ENCODE measurements at regions not wholly inside any gene's neighbourhood (a gene's known extent, or its start where the extent isn't known, plus 50 kb on each side); places are given as distances from the start of the nearest gene placed in this dataset.

DNA sequence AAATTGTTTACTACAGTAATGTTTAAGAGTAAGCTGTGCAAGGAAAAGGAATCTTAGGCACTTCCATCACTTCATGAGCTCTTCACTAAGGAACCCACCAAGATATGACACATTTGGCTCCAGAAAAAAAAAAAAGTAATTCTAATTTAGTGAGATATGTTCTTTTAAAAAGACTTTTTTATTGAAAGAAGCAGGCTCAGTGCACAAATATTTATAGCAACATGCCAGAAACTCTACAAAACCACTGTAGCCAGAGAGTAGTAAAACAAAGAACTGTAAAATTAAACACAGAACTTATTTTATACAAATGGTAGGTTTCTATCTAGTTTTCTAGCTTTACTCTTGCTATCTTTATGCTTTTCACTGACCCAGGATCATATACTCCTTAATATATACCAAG lies 434.6 kb upstream of the ADGRL2 start (continued):
- TF ChIP-seq, protein P1, sequence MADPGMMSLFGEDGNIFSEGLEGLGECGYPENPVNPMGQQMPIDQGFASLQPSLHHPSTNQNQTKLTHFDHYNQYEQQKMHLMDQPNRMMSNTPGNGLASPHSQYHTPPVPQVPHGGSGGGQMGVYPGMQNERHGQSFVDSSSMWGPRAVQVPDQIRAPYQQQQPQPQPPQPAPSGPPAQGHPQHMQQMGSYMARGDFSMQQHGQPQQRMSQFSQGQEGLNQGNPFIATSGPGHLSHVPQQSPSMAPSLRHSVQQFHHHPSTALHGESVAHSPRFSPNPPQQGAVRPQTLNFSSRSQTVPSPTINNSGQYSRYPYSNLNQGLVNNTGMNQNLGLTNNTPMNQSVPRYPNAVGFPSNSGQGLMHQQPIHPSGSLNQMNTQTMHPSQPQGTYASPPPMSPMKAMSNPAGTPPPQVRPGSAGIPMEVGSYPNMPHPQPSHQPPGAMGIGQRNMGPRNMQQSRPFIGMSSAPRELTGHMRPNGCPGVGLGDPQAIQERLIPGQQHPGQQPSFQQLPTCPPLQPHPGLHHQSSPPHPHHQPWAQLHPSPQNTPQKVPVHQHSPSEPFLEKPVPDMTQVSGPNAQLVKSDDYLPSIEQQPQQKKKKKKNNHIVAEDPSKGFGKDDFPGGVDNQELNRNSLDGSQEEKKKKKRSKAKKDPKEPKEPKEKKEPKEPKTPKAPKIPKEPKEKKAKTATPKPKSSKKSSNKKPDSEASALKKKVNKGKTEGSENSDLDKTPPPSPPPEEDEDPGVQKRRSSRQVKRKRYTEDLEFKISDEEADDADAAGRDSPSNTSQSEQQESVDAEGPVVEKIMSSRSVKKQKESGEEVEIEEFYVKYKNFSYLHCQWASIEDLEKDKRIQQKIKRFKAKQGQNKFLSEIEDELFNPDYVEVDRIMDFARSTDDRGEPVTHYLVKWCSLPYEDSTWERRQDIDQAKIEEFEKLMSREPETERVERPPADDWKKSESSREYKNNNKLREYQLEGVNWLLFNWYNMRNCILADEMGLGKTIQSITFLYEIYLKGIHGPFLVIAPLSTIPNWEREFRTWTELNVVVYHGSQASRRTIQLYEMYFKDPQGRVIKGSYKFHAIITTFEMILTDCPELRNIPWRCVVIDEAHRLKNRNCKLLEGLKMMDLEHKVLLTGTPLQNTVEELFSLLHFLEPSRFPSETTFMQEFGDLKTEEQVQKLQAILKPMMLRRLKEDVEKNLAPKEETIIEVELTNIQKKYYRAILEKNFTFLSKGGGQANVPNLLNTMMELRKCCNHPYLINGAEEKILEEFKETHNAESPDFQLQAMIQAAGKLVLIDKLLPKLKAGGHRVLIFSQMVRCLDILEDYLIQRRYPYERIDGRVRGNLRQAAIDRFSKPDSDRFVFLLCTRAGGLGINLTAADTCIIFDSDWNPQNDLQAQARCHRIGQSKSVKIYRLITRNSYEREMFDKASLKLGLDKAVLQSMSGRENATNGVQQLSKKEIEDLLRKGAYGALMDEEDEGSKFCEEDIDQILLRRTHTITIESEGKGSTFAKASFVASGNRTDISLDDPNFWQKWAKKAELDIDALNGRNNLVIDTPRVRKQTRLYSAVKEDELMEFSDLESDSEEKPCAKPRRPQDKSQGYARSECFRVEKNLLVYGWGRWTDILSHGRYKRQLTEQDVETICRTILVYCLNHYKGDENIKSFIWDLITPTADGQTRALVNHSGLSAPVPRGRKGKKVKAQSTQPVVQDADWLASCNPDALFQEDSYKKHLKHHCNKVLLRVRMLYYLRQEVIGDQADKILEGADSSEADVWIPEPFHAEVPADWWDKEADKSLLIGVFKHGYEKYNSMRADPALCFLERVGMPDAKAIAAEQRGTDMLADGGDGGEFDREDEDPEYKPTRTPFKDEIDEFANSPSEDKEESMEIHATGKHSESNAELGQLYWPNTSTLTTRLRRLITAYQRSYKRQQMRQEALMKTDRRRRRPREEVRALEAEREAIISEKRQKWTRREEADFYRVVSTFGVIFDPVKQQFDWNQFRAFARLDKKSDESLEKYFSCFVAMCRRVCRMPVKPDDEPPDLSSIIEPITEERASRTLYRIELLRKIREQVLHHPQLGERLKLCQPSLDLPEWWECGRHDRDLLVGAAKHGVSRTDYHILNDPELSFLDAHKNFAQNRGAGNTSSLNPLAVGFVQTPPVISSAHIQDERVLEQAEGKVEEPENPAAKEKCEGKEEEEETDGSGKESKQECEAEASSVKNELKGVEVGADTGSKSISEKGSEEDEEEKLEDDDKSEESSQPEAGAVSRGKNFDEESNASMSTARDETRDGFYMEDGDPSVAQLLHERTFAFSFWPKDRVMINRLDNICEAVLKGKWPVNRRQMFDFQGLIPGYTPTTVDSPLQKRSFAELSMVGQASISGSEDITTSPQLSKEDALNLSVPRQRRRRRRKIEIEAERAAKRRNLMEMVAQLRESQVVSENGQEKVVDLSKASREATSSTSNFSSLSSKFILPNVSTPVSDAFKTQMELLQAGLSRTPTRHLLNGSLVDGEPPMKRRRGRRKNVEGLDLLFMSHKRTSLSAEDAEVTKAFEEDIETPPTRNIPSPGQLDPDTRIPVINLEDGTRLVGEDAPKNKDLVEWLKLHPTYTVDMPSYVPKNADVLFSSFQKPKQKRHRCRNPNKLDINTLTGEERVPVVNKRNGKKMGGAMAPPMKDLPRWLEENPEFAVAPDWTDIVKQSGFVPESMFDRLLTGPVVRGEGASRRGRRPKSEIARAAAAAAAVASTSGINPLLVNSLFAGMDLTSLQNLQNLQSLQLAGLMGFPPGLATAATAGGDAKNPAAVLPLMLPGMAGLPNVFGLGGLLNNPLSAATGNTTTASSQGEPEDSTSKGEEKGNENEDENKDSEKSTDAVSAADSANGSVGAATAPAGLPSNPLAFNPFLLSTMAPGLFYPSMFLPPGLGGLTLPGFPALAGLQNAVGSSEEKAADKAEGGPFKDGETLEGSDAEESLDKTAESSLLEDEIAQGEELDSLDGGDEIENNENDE (IDR thresholded peaks at IDR 0.05; ENCODE audit: insufficient replicate concordance, low read length), result no peak
- TF ChIP-seq FOSL1 (IDR thresholded peaks at IDR 0.05; ENCODE audit: insufficient read depth, low read depth, low read length) (no peak), CREB1 (IDR thresholded peaks at IDR 0.05) (no peak), CEBPB (IDR thresholded peaks at IDR 0.05; ENCODE audit: low read depth, low read length) (no peak)

All from H1 (cell line).